NCI-H2171 treated with DMSO at 0.1 percent for 48 hours (cell line): ENCODE measurements at regions not wholly inside any gene's neighbourhood (a gene's known extent, or its start where the extent isn't known, plus 50 kb on each side); places are given as distances from the start of the nearest gene placed in this dataset.
"Not testable (repeated sequence)": the region's sequence is repeated elsewhere in the genome, so short reads cannot be mapped to it uniquely, and the experiment has no call there.

Experiments
- DNase-seq: peaks from one replicate; lab custom pipeline; 2025; lab: John Stamatoyannopoulos, UW

GRCh38 chr4:11842620-11843263 lies 414.0 kb upstream of the HS3ST1 start:
- no peak for DNase-seq

- DNase-seq, result no peak
Observed at GRCh38 chr4:11839889-11840288, 411.2 kb upstream of the HS3ST1 start.

GRCh38 chr4:11831739-11832138 lies 403.0 kb upstream of the HS3ST1 start:
- peak; percentile 45 for DNase-seq

GRCh38 chr4:11824566-11824965 lies 395.9 kb upstream of the HS3ST1 start:
- DNase-seq, result no peak

GRCh38 chr4:11821772-11822430 lies 393.2 kb upstream of the HS3ST1 start:
- no peak for DNase-seq

GRCh38 chr4:11817088-11817487 lies 388.4 kb upstream of the HS3ST1 start:
- DNase-seq, result no peak

- peak; percentile 2 for DNase-seq
Observed at GRCh38 chr4:11814758-11815157, 386.1 kb upstream of the HS3ST1 start.

- DNase-seq, result no peak
Observed at GRCh38 chr4:11813951-11814446, 385.3 kb upstream of the HS3ST1 start.

- not testable (repeated sequence) for DNase-seq
Observed at GRCh38 chr4:11811521-11811920, 382.8 kb upstream of the HS3ST1 start.

GRCh38 chr4:11805842-11806241 lies 377.1 kb upstream of the HS3ST1 start:
- peak; percentile 25 for DNase-seq

GRCh38 chr4:11801466-11802446 lies 373.1 kb upstream of the HS3ST1 start:
- no peak for DNase-seq

- peak; percentile 80 for DNase-seq
Observed at GRCh38 chr4:11799196-11799595, 370.5 kb upstream of the HS3ST1 start.

GRCh38 chr4:11791797-11792196 lies 363.1 kb upstream of the HS3ST1 start:
- DNase-seq, result no peak

GRCh38 chr4:11790230-11790629 lies 361.5 kb upstream of the HS3ST1 start:
- no peak for DNase-seq

GRCh38 chr4:11783588-11783987 lies 354.9 kb upstream of the HS3ST1 start:
- DNase-seq, result no peak

GRCh38 chr4:11782859-11783258 lies 354.2 kb upstream of the HS3ST1 start:
- DNase-seq, result no peak

GRCh38 chr4:11777447-11777846 lies 348.8 kb upstream of the HS3ST1 start:
- no peak for DNase-seq

GRCh38 chr4:11774346-11774745 lies 345.7 kb upstream of the HS3ST1 start:
- DNase-seq, result no peak

- no peak for DNase-seq
Observed at GRCh38 chr4:11773798-11774197, 345.1 kb upstream of the HS3ST1 start.

- no peak for DNase-seq
Observed at GRCh38 chr4:11769434-11769833, 340.7 kb upstream of the HS3ST1 start.

GRCh38 chr4:11768251-11768972 lies 339.7 kb upstream of the HS3ST1 start:
- DNase-seq, result no peak
